Breast epithelium (tissue), 4 donors: ENCODE measurements at regions not wholly inside any gene's neighbourhood (a gene's known extent, or its start where the extent isn't known, plus 50 kb on each side); places are given as distances from the start of the nearest gene placed in this dataset.

Experiments
- DNase-seq, 2 donors: peaks; one replicate each; pipeline ENCODE4 v3.0.0-alpha.2; 2019; ENCODE audit warnings: low spot score in 2 of 2
- H3K27ac ChIP-seq, 2 donors: fragments of 200-600 bp; sonication (generic) in 1 of 2; one replicate each; pipeline ENCODE4 v1.5.1; 2016 to 2019; ENCODE audit warnings: mild to moderate bottlenecking in 1 of 2
- H3K27me3 ChIP-seq, 2 donors: fragments of 200-600 bp; sonication (generic) in 1 of 2; one replicate each; pipeline versions ENCODE4 v1.5.1 to v1.6.0; 2017 to 2019; ENCODE audit warnings: control low read depth in 1 of 2, mild to moderate bottlenecking in 1 of 2
- H3K36me3 ChIP-seq: fragments of 200-600 bp; one replicate; pipeline ENCODE4 v1.5.1; 2019
- H3K4me1 ChIP-seq, 2 donors: fragments of 200-600 bp; sonication (generic); one replicate each; pipeline ENCODE4 v1.5.1; 2016 to 2019; ENCODE audit warnings: control low read depth in 1 of 2
- H3K4me3 ChIP-seq, 3 donors: fragments of 200-600 bp; sonication (generic); 1 replicate in 2 of 3; 2 replicates in 1 of 3; pipeline ENCODE4 v1.5.1; 2016 to 2019; ENCODE audit warnings: mild to moderate bottlenecking in 3 of 3, moderate library complexity in 2 of 3
- H3K9me3 ChIP-seq, 2 donors: fragments of 200-600 bp; sonication (generic) in 1 of 2; one replicate each; pipeline ENCODE4 v1.5.1; 2016 to 2019; ENCODE audit warnings: control low read depth in 1 of 2
- CTCF ChIP-seq, 3 donors: fragments of 450-650 bp; IDR thresholded peaks; one replicate each; pipeline ENCODE4 v1.5.1; 2016 to 2017; ENCODE audit warnings: antibody characterized with exemption in 3 of 3, mild to moderate bottlenecking in 3 of 3, moderate library complexity in 3 of 3
- POLR2A ChIP-seq: fragments of 450-650 bp; IDR thresholded peaks from one replicate; pipeline ENCODE4 v1.6.1; 2016; ENCODE audit warnings: antibody characterized with exemption, mild to moderate bottlenecking, moderate library complexity
- POLR2AphosphoS5 ChIP-seq, 3 donors: sonication (generic); formaldehyde crosslinking; IDR thresholded peaks; one replicate each; pipeline ENCODE4 v1.6.1; 2017; ENCODE audit warnings: antibody characterized with exemption in 3 of 3
- intact Hi-C: fragments of 100-400 bp; cut with DNase I; formaldehyde crosslinking; loops from one replicate; pipeline ENCODE4 v1.15.1; 2023; ENCODE audit warnings: low total_unique reads

GRCh38 chr10:128539510-128540127, 413.4 kb upstream of the MKI67 start:
- Histone ChIP-seq H3K4me3 (no peak overlapping the region), H3K36me3 (no peaks in the 10 kb centered on the region), H3K27me3 (peaks cover 0 to 57% of the 10 kb centered on the region in 2 donors), H3K4me1 (no peaks in the 10 kb centered on the region), H3K9me3 (no peaks in the 10 kb centered on the region), H3K27ac (no peak overlapping the region)
- TF ChIP-seq CTCF (IDR thresholded peaks at IDR 0.05), result no peak
- no peak for TF ChIP-seq POLR2A
- no peak for DNase-seq
- intact Hi-C loops, result no loop called here

- no peaks in the 10 kb centered on the region for H3K9me3 ChIP-seq
- peaks cover 0 to 52% of the 10 kb centered on the region in 2 donors for H3K27me3 ChIP-seq
- no peak overlapping the region for H3K27ac ChIP-seq
- no peaks in the 10 kb centered on the region for H3K36me3 ChIP-seq
- no peak for DNase-seq
- peak overlapping the region in 2 of 3 donors; percentile 17 to 30 for H3K4me3 ChIP-seq
- TF ChIP-seq POLR2AphosphoS5 (IDR thresholded peaks at IDR 0.05) (no peak), POLR2A (no peak), CTCF (IDR thresholded peaks at IDR 0.05) (no peak)
- H3K4me1 ChIP-seq, result no peaks in the 10 kb centered on the region
- intact Hi-C loops, result no loop called here
Observed at GRCh38 chr10:128540128-128540762, 414.0 kb upstream of the MKI67 start.

GRCh38 chr10:128540781-128541761, 414.8 kb upstream of the MKI67 start:
- intact Hi-C loops, result no loop called here
- no peak for DNase-seq
- H3K4me3 ChIP-seq, result peak overlapping the region in 2 of 3 donors; percentile 17 to 46

GRCh38 chr10:128541926-128542475, 415.8 kb upstream of the MKI67 start:
- Histone ChIP-seq H3K27ac (no peak overlapping the region), H3K4me3 (no peak overlapping the region), H3K36me3 (no peaks in the 10 kb centered on the region), H3K4me1 (no peaks in the 10 kb centered on the region), H3K9me3 (no peaks in the 10 kb centered on the region), H3K27me3 (peaks cover 0 to 42% of the 10 kb centered on the region in 2 donors)
- no peak for DNase-seq
- intact Hi-C loops, result no loop called here
- TF ChIP-seq POLR2AphosphoS5 (IDR thresholded peaks at IDR 0.05) (no peak), CTCF (IDR thresholded peaks at IDR 0.05) (no peak), POLR2A (no peak)

More at GRCh38 chr10:128540781-128541761, 414.8 kb upstream of the MKI67 start:
- H3K9me3 ChIP-seq, result no peaks in the 10 kb centered on the region
- peaks cover 0 to 44% of the 10 kb centered on the region in 2 donors for H3K27me3 ChIP-seq
- no peaks in the 10 kb centered on the region for H3K4me1 ChIP-seq
- no peak overlapping the region for H3K27ac ChIP-seq
- TF ChIP-seq CTCF (IDR thresholded peaks at IDR 0.05) (no peak), POLR2A (no peak), POLR2AphosphoS5 (IDR thresholded peaks at IDR 0.05) (no peak)
- no peaks in the 10 kb centered on the region for H3K36me3 ChIP-seq
